Kidney tubule cell (primary cell): ENCODE measurements at regions not wholly inside any gene's neighbourhood (a gene's known extent, or its start where the extent isn't known, plus 50 kb on each side); places are given as distances from the start of the nearest gene placed in this dataset.

Experiments used
- DNase-seq: peaks from one replicate; pipeline ENCODE4 v3.0.0-alpha.2; 2018; ENCODE audit warnings: low spot score

GRCh38 chr2:22829791-22830190 lies 555.2 kb upstream of the KLHL29 start:
- DNase-seq: no peak

DNA sequence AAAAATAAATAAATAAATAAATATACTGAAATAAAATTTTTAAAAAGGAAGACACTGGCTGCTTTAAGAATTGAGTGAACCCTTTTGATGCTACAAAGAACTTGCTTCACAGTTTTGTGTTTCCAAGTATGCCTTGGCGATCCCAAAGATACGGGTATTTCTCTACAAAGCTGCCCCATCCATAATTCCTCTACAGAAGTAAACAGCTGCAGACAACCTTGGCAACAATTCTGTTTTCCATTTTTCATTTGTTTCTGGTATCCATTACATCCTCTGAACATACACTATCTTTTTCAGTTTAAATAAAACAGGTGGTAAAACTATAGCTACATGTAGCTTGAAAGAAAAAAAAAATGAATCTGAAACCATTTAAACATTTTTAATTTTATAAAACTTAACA lies 552.8 kb upstream of the KLHL29 start:
- no peak for DNase-seq

DNA sequence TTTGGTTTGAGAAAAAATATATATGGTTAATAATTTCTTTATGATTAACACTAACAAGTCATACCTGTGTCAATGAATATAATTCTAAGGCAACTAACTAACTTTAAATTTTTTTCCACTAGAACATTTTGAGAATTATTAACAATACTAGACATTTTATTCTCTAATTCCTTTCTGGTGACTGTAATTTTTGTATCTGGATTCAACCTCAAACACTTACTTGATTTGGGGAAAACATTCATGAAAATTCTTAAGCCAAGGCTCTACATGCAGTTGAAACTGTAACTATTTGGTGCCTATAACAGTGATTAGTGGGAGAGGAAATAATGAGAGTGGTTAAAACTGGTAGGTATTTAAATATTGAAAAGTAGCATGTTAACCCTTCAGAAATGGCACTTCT lies 546.5 kb upstream of the KLHL29 start:
- DNase-seq: peak; percentile 83

DNA sequence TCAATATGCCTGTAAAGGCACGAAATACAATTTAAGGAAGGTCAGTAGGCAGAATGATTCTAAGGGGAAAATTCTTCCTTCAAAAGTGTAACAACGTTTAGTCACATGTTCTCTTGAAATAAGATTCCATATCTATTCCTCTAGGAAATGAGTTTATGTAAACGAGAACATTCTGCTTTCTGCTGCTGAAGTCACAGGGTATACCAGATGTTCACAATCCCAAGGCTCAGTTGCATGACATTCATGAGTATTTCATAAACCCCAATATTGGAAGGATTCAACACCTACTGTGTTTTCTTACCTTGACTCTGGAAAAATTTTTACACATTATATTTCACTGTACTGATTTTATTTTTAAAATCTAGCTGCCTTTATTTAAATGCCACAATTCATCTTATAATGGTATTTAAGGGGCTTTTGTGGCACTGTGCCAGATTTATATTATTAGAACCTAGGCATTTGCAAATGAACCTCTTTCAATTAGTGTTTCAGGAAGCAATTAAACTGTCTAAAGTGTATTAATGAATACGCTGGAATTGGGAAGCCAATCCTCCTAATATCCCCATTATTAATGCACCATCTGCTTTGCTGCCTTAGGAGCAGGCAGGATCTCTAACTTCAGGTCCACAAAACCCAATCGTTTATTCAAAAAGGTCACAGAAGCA lies 542.6 kb upstream of the KLHL29 start:
- DNase-seq: no peak

DNA sequence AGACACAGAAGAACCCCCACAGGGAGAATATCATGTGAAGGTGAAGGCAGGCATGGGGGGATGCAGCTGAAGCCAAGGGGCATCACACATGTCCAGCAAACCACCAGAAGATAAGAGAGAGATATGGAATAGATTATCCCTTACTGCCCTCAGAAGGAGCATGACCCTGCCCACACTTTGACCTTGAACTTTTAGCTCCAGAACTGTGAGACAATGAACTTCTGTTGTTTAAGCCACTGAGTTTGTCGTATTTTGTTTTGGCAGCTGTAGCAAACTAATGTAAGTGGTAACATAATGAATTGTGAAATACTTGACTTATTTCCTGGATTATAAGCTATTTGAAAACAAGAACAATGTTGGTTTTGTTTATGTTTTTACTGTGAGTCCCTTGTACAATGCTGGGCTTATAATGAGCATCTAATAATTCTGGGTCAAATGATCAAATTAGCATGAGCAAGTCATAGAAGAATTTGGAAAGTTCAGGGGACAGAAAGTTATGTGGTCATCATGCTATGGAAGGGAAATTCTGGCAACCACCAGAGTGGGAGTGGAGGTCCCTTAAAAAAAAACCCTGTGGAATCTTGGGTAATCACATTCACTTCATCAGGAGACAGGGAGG lies 541.0 kb upstream of the KLHL29 start:
- DNase-seq: no peak

DNA sequence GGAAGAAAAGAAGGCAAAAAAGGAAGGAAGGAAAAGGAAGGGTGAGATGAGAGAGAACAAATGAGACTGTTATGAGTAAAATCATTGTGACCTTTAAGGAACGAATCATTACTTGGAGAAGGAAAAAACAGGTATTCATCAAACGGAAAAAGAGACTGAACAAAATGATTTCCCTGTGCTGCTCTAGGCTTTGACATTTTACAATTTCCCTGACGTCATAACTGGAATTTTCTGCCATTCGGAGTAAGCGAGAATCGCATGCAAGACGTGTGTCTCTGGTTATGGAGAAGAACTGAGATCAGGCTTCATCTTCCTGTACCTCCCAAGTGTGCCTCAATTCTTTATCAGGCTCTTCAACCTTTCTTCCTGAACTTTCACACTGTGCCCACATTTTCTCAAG lies 534.7 kb upstream of the KLHL29 start:
- no peak for DNase-seq

DNA sequence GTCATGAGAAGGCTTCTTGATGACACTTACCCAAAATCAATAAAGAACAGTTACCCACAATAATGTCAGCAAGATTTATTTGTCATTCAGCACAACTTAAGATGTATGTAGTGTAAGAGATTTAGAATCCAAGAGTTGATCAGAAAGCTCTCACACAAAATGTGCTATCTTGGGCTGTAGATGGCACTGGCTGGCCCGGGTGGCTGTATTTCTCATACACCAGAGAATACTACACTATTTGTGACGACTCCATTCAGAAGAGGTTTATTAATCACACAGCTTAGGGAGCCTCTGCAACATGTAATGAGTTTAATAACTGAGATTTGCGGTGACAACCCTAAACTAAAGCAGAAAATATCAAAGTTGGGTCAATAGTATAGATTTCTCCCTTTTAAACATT lies 530.4 kb upstream of the KLHL29 start:
- DNase-seq: no peak

- no peak for DNase-seq
These were observed 529.9 kb upstream of the KLHL29 start for GRCh38 chr2:22855081-22855480.

DNA sequence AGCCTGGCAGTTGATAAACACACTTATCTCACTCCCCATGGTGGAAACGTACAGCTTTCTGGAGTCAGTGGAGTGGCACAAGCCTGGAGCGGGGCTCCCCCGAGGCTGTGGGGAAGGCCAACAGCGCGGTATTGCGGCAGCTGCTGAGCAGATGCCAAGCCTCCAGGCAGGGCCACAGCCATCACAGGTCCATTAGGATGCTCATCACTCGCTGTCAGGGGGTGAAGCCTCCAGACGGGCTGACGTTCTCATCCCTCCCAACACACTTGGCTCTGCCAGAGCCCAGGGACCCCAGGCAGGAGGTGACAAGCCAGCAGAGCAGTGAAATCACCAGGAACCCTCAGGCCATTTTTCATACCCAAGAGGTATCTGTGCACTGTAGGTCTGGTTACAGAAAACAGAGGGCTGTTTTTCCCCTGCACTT lies 529.2 kb upstream of the KLHL29 start:
- no peak for DNase-seq

DNA sequence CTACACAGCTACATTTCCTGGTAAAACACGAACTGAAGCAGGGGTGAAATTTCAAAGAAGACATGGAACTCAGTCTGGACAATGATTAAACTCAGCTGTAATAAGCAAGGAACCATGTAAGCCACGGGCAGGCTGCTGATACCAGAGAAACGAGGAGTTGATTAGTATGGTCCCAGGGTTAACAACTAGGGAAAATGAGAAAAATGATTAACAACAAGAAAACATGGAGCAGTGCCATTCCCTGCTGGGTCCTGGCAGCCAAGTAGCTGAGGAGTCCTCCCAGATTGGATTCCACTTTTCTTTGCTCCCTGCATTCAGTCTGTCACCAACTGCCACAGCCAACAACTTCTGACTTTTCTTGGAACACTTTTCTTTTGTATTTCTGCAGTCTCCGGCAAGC lies 517.0 kb upstream of the KLHL29 start:
- peak; percentile 60 for DNase-seq

DNA sequence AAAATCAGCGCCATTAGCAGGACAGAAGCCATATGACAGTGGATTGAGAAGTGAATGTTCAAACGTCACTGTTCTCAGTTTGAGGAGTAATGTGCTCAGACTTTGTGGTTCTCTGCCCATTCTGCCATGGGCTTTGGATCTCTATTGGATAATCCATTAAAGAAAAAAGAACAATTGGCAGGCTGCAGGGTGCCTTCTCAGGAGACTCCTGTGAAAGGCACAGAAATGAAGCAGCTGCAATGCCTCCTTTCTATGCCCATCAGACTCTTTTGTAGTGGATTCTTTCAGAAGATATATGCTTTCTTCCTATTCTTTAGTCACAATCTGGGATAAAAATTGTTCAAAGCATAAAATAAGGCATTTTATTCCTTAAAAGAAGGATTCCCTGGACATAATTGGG lies 506.9 kb upstream of the KLHL29 start:
- DNase-seq: no peak

DNA sequence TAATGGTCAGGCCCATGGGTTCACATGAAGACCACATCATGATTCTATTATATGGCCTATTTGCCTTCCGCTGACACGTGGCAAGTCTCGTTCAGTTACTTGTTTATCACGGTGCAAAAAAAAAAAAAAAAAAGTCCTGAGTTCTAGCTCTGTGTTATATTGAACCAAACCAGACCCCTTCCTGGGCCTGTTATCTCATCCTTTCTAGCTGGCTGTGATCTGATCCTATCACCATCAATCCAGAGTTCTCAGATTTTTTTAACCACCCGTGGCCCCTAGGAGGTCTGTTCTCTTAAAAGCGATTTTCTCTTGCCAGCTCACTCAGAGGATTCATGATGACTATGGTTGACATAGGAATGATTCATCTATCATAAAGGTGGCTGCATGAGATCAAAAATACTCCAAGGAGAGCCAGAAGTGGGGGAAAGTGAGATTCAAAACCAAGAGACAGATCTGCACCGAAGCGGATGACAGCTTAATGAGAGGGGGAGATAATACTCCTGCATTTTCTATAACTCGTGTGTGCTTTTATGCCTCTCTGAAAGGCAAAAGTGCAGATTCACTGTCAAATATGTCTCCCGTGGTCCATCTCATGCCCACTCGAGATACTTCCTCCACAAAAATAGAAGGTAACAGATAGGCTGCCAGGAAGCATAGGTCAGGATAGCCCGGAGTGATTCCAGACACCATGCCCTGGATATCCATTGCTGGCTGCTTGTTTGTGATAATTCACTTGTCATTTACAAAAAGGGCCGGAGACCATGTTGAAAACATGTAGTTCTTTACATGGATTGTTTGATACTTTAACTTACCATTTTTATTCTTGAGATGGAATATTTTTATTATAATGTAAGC lies 505.7 kb upstream of the KLHL29 start:
- peak; percentile 23 for DNase-seq

GRCh38 chr2:22880161-22880560 lies 504.8 kb upstream of the KLHL29 start:
- DNase-seq: no peak

GRCh38 chr2:22882011-22882410 lies 503.0 kb upstream of the KLHL29 start:
- DNase-seq: no peak

DNA sequence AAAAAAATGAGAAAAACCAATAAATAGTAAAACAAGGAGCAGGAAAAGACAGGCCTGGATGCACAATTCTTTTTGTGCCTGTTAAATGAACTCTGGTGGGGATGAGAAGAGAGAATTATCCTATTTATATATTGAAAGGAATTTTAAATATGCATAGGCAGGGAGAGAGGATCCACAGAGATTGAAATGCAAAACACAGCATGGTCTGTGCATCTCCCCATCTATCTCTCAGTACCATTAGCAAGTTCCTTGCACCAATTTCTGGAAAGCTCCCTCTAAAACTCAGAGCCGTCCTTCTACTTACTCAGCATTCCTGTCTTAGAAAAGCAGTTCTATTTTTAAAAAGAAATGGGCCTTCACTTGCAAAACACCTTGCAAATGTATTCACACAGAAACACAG lies 502.3 kb upstream of the KLHL29 start:
- DNase-seq: no peak

DNA sequence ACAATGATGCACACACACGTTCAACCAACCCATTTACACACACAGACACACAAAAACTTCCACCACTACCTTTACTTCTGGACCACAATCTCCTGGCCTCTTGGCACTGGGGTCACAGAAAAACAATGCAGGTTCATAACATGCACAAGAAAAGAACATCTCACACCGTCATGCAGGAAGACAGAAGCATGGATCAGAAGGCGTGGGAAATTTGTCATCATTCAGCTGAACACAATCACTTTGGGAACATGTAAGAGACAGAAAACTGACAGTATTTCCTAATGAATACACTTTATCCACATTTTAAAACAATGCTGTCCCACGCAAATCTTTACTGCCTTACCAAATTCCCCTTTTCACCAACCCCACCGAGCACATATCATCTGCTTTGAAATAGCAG lies 501.9 kb upstream of the KLHL29 start:
- no peak for DNase-seq

- no peak for DNase-seq
These were observed 499.7 kb upstream of the KLHL29 start for GRCh38 chr2:22885245-22885644.

GRCh38 chr2:22887426-22887825 lies 497.6 kb upstream of the KLHL29 start:
- no peak for DNase-seq

- no peak for DNase-seq
These were observed 497.1 kb upstream of the KLHL29 start for GRCh38 chr2:22887845-22888244.

GRCh38 chr2:22890132-22890531 lies 494.8 kb upstream of the KLHL29 start:
- DNase-seq: no peak

- peak; percentile 73 for DNase-seq
These were observed 491.0 kb upstream of the KLHL29 start for GRCh38 chr2:22893761-22894517.

DNA sequence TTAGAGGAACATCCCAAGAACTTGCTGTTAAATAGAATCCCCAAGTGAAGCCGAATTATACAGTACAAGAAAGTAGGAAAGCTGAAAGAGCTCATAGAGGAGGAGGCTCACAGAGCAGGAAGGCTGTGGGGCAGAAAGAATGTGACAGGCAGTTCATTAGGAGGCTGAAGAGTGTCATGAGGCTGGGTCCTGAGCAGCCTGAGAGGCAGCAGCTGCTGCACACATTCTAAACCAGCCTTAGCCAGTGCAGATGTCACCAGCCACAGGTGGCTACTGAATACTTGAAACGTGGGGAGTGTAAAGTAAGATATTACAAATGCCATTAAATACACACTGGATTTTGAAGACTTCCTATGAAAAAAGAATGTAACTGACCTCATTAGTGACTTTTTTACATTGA lies 490.2 kb upstream of the KLHL29 start:
- DNase-seq: peak; percentile 31
